ENCODE measurements at regions not wholly inside any gene's neighbourhood (a gene's known extent, or its start where the extent isn't known, plus 50 kb on each side); places are given as distances from the start of the nearest gene placed in this dataset.

- no peak for TF ChIP-seq POLR2AphosphoS5 (IDR thresholded peaks at IDR 0.05; ENCODE audit: low read depth, low read length)
- no peak for TF ChIP-seq SIN3A (IDR thresholded peaks at IDR 0.05; ENCODE audit: borderline replicate concordance, insufficient read depth, low read length)
- no peak for TF ChIP-seq REST (IDR thresholded peaks at IDR 0.05; ENCODE audit: insufficient read depth in 1 of 2, low read depth in 2 of 2, low read length in 2 of 2)
- TF ChIP-seq TAF1 (IDR thresholded peaks at IDR 0.05; ENCODE audit: borderline replicate concordance, insufficient read depth, low read length): no peak
These were observed 852.1 kb upstream of the SEMA6D start for GRCh38 chr15:46865155-46865554.
